Fibroblast of skin of scalp (primary cell): ENCODE measurements at regions not wholly inside any gene's neighbourhood (a gene's known extent, or its start where the extent isn't known, plus 50 kb on each side); places are given as distances from the start of the nearest gene placed in this dataset.

Source experiments
- DNase-seq: peaks from one replicate; pipeline ENCODE4 v3.0.0-alpha.2; 2013

- no peak for DNase-seq
These were observed 149.7 kb downstream of the EN1 start for GRCh38 chr2:118697781-118698180.

- no peak for DNase-seq
These were observed 150.5 kb downstream of the EN1 start for GRCh38 chr2:118696786-118697465.

- DNase-seq, result no peak
These were observed 154.1 kb downstream of the EN1 start for GRCh38 chr2:118693287-118693822.

GRCh38 chr2:118689874-118690273, 157.6 kb downstream of the EN1 start:
- DNase-seq, result no peak

- no peak for DNase-seq
These were observed 158.0 kb downstream of the EN1 start for GRCh38 chr2:118689456-118689855.

- no peak for DNase-seq
These were observed 158.4 kb downstream of the EN1 start for GRCh38 chr2:118689033-118689432.

GRCh38 chr2:118687698-118688097, 159.8 kb downstream of the EN1 start:
- DNase-seq, result no peak

- DNase-seq, result no peak
These were observed 160.3 kb downstream of the EN1 start for GRCh38 chr2:118687192-118687591.

- DNase-seq, result peak; percentile 60
These were observed 161.1 kb downstream of the EN1 start for GRCh38 chr2:118686346-118686745.

GRCh38 chr2:118683460-118683859, 164.0 kb downstream of the EN1 start:
- no peak for DNase-seq

- DNase-seq, result no peak
These were observed 168.5 kb downstream of the EN1 start for GRCh38 chr2:118678985-118679384.

- no peak for DNase-seq
These were observed 169.9 kb downstream of the EN1 start for GRCh38 chr2:118677546-118677945.

GRCh38 chr2:118675531-118675930, 171.9 kb downstream of the EN1 start:
- DNase-seq, result no peak

GRCh38 chr2:118672571-118673158, 174.8 kb downstream of the EN1 start:
- no peak for DNase-seq

GRCh38 chr2:118671701-118672454, 175.6 kb downstream of the EN1 start:
- no peak for DNase-seq

GRCh38 chr2:118670838-118671237, 176.6 kb downstream of the EN1 start:
- peak; percentile 81 for DNase-seq

GRCh38 chr2:118670276-118670675, 177.2 kb downstream of the EN1 start:
- DNase-seq, result no peak

GRCh38 chr2:118669654-118670053, 177.8 kb downstream of the EN1 start:
- peak; percentile 59 for DNase-seq

- DNase-seq, result peak; percentile 99
These were observed 178.7 kb downstream of the EN1 start for GRCh38 chr2:118668431-118669424.

- no peak for DNase-seq
These were observed 179.5 kb downstream of the EN1 start for GRCh38 chr2:118667964-118668363.

GRCh38 chr2:118667348-118667747, 180.1 kb downstream of the EN1 start:
- DNase-seq, result peak; percentile 70
